HepG2 (cell line): ENCODE measurements at regions not wholly inside any gene's neighbourhood (a gene's known extent, or its start where the extent isn't known, plus 50 kb on each side); places are given as distances from the start of the nearest gene placed in this dataset.

Source experiments
- ARNT ChIP-seq: fragments of 450-650 bp; IDR thresholded peaks from 2 replicates; pipeline ENCODE4 v1.6.1; 2017
- CTCF ChIP-seq: sonication (generic); formaldehyde crosslinking; IDR thresholded peaks from 2 replicates; pipeline ENCODE4 v1.5.0; 2020; ENCODE audit warnings: mild to moderate bottlenecking, missing genetic modification reagents, moderate library complexity
- HIC2 ChIP-seq: sonication (generic); formaldehyde crosslinking; IDR thresholded peaks from 2 replicates; pipeline ENCODE4 v1.9.0; 2022; ENCODE audit warnings: low read depth, missing genetic modification reagents
- HNRNPK ChIP-seq: fragments of 200-400 bp; formaldehyde crosslinking; IDR thresholded peaks from 2 replicates; pipeline ENCODE4 v1.6.1; 2018; ENCODE audit warnings: low read length, low read depth, moderate library complexity, mild to moderate bottlenecking; ENCODE audit not compliant: poor library complexity, severe bottlenecking
- MXD1 ChIP-seq: sonication (generic); formaldehyde crosslinking; IDR thresholded peaks from 2 replicates; pipeline ENCODE4 v1.4.0; 2020; ENCODE audit warnings: mild to moderate bottlenecking, missing genetic modification reagents

- TF ChIP-seq MXD1 (CRISPR knock-in tag), result no peak
- no peak for TF ChIP-seq ARNT
- no peak for TF ChIP-seq CTCF (CRISPR knock-in tag)
- no peak for TF ChIP-seq HIC2
- TF ChIP-seq HNRNPK, result no peak
These were observed 334.4 kb downstream of the SPRY1 start for GRCh38 chr4:123731035-123731434.
